Peyer's patch (tissue), 4 donors: ENCODE measurements at regions not wholly inside any gene's neighbourhood (a gene's known extent, or its start where the extent isn't known, plus 50 kb on each side); places are given as distances from the start of the nearest gene placed in this dataset.
"Not testable (repeated sequence)": the region's sequence is repeated elsewhere in the genome, so short reads cannot be mapped to it uniquely, and the experiment has no call there.

ENCODE experiments used
- DNase-seq, 3 donors: peaks; one replicate each; pipeline ENCODE4 v3.0.0-alpha.2; 2017 to 2019
- H3K27ac ChIP-seq, 4 donors: fragments of 200-600 bp; sonication (generic); one replicate each; pipeline ENCODE4 v1.5.1; 2016 to 2019
- H3K27me3 ChIP-seq, 2 donors: fragments of 200-600 bp; sonication (generic); one replicate each; pipeline ENCODE4 v1.5.1; 2019
- H3K36me3 ChIP-seq, 3 donors: fragments of 200-600 bp; sonication (generic); one replicate each; pipeline ENCODE4 v1.5.1; 2016 to 2019
- H3K4me1 ChIP-seq, 4 donors: fragments of 200-600 bp; sonication (generic); one replicate each; pipeline ENCODE4 v1.5.1; 2016 to 2019
- H3K4me3 ChIP-seq, 4 donors: fragments of 200-600 bp; sonication (generic); 1 replicate in 3 of 4; 2 replicates in 1 of 4; pipeline ENCODE4 v1.5.1; 2016 to 2019; ENCODE audit warnings: mild to moderate bottlenecking in 1 of 4
- H3K9me3 ChIP-seq, 4 donors: fragments of 200-600 bp; sonication (generic); one replicate each; pipeline ENCODE4 v1.5.1; 2016 to 2019; ENCODE audit warnings: mild to moderate bottlenecking in 1 of 4
- CTCF ChIP-seq, 6 experiments: fragments of 450-650 bp in 4 of 6; fragments of 200-600 bp in 2 of 6; sonication (generic) in 1 of 6; IDR thresholded peaks; one replicate each; pipeline ENCODE4 v1.5.1; 2017 to 2019; ENCODE audit warnings: antibody characterized with exemption in 6 of 6, mild to moderate bottlenecking in 3 of 6, moderate library complexity in 1 of 6
- POLR2A ChIP-seq, 2 donors: fragments of 450-650 bp; IDR thresholded peaks; one replicate each; pipeline ENCODE4 v1.5.1; 2017; ENCODE audit warnings: antibody characterized with exemption in 2 of 2, mild to moderate bottlenecking in 2 of 2, moderate library complexity in 2 of 2

GRCh38 chr1:102219463-102219862, 222.7 kb upstream of the OLFM3 start:
- no peak for DNase-seq
- Histone ChIP-seq H3K4me1 (no peaks in the 10 kb centered on the region), H3K27ac (no peak overlapping the region)

GRCh38 chr1:102210891-102211290, 214.2 kb upstream of the OLFM3 start:
- H3K36me3 ChIP-seq, H3K27ac ChIP-seq, DNase-seq, H3K9me3 ChIP-seq, H3K4me1 ChIP-seq, H3K27me3 ChIP-seq, H3K4me3 ChIP-seq: not testable (repeated sequence)

More at GRCh38 chr1:102219463-102219862, 222.7 kb upstream of the OLFM3 start:
- Histone ChIP-seq H3K27me3 (no peaks in the 10 kb centered on the region), H3K4me3 (no peak overlapping the region), H3K36me3 (no peaks in the 10 kb centered on the region), H3K9me3 (no peaks in the 10 kb centered on the region)
- TF ChIP-seq POLR2A (IDR thresholded peaks at IDR 0.05) (no peak), CTCF (IDR thresholded peaks at IDR 0.05) (no peak)

- Histone ChIP-seq H3K9me3 (no peaks in the 10 kb centered on the region), H3K4me1 (no peaks in the 10 kb centered on the region), H3K27me3 (peaks cover 0 to 3% of the 10 kb centered on the region in 2 donors), H3K4me3 (no peak overlapping the region), H3K27ac (no peak overlapping the region), H3K36me3 (no peaks in the 10 kb centered on the region)
- DNase-seq, result peak in 1 of 3 donors; percentile 58
- TF ChIP-seq CTCF (IDR thresholded peaks at IDR 0.05), result peak in 4 of 6 experiments; percentile 23 to 76 (median 68)
- TF ChIP-seq POLR2A (IDR thresholded peaks at IDR 0.05), result no peak
Measured at GRCh38 chr1:102191723-102192122, 195.0 kb upstream of the OLFM3 start.

GRCh38 chr1:102190429-102190828, 193.7 kb upstream of the OLFM3 start:
- Histone ChIP-seq H3K4me1 (no peaks in the 10 kb centered on the region), H3K9me3 (no peaks in the 10 kb centered on the region), H3K27me3 (no peaks in the 10 kb centered on the region), H3K4me3 (no peak overlapping the region), H3K27ac (no peak overlapping the region), H3K36me3 (no peaks in the 10 kb centered on the region)
- TF ChIP-seq CTCF (IDR thresholded peaks at IDR 0.05), result no peak
- TF ChIP-seq POLR2A (IDR thresholded peaks at IDR 0.05), result no peak
- no peak for DNase-seq

- Histone ChIP-seq H3K4me1 (no peaks in the 10 kb centered on the region), H3K27me3 (no peaks in the 10 kb centered on the region), H3K36me3 (no peaks in the 10 kb centered on the region), H3K9me3 (no peaks in the 10 kb centered on the region), H3K27ac (no peak overlapping the region), H3K4me3 (no peak overlapping the region)
- DNase-seq, result no peak
- no peak for TF ChIP-seq POLR2A (IDR thresholded peaks at IDR 0.05)
- TF ChIP-seq CTCF (IDR thresholded peaks at IDR 0.05), result no peak
Measured at GRCh38 chr1:102186536-102186935, 189.8 kb upstream of the OLFM3 start.

- H3K9me3 ChIP-seq, result no peaks in the 10 kb centered on the region
- H3K27ac ChIP-seq, result no peak overlapping the region
- H3K4me1 ChIP-seq, result no peaks in the 10 kb centered on the region
- H3K27me3 ChIP-seq, result no peaks in the 10 kb centered on the region
- no peak for TF ChIP-seq CTCF (IDR thresholded peaks at IDR 0.05)
- TF ChIP-seq POLR2A (IDR thresholded peaks at IDR 0.05), result no peak
- no peak for DNase-seq
- H3K36me3 ChIP-seq, result no peaks in the 10 kb centered on the region
- no peak overlapping the region for H3K4me3 ChIP-seq
Measured at GRCh38 chr1:102185260-102185659, 188.5 kb upstream of the OLFM3 start.
